22Rv1 (cell line): ENCODE measurements at regions not wholly inside any gene's neighbourhood (a gene's known extent, or its start where the extent isn't known, plus 50 kb on each side); places are given as distances from the start of the nearest gene placed in this dataset.

Source experiments
- H3K27ac ChIP-seq: fragments of 450-650 bp; 2 replicates; pipeline ENCODE4 v1.5.1; 2017
- ZFX ChIP-seq: fragments of 450-650 bp; IDR thresholded peaks from 2 replicates; pipeline ENCODE4 v1.6.1; 2017; ENCODE audit warnings: antibody characterized with exemption, borderline replicate concordance
- TF ChIP-seq, protein P1 (sequence below): fragments of 450-650 bp; IDR thresholded peaks from 2 replicates; pipeline ENCODE4 v1.5.1; 2017; ENCODE audit warnings: mild to moderate bottlenecking

DNA sequence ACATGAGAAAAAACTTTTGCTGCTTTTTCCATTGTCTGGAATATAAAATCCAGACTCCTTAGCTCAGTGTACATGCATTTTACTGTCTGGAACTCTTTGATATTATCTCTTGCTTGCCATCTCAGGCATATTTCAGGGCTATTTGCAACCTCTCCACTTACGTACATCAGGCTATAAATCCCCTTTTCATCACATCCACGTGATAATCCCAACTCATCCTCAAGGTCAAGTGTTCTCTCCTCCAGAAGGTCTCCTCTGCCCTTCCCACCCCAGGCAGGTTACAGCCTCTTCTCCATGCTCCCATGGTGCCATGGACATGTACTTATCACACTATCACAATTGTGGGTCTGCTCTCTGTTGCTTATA lies 202.5 kb upstream of the RBMS1 start:
- no peak overlapping the region for H3K27ac ChIP-seq

DNA sequence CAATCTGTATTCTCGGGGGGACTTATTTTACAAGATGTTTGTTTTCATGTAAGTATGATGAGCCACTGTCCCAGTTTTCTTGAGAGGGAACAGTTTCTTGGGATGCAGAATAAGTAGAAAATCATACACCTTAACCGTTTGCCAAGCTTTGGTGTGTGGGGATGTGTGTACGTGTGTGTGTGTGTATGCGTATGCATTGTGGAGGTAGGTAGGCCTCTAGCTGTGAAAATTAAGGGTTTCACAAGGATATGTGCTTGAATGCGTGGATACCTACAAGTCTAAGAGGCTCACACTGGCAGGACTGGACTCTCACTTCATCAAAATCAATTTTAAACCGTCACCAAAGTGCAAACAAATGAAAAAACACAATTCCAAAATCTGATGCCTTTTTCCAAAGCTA lies 204.2 kb upstream of the RBMS1 start:
- H3K27ac ChIP-seq, result no peak overlapping the region
- TF ChIP-seq ZFX, result no peak
- TF ChIP-seq, protein P1, sequence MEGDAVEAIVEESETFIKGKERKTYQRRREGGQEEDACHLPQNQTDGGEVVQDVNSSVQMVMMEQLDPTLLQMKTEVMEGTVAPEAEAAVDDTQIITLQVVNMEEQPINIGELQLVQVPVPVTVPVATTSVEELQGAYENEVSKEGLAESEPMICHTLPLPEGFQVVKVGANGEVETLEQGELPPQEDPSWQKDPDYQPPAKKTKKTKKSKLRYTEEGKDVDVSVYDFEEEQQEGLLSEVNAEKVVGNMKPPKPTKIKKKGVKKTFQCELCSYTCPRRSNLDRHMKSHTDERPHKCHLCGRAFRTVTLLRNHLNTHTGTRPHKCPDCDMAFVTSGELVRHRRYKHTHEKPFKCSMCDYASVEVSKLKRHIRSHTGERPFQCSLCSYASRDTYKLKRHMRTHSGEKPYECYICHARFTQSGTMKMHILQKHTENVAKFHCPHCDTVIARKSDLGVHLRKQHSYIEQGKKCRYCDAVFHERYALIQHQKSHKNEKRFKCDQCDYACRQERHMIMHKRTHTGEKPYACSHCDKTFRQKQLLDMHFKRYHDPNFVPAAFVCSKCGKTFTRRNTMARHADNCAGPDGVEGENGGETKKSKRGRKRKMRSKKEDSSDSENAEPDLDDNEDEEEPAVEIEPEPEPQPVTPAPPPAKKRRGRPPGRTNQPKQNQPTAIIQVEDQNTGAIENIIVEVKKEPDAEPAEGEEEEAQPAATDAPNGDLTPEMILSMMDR, result no peak

More for the DNA sequence above, 202.5 kb upstream of the RBMS1 start:
- TF ChIP-seq ZFX, result no peak
- TF ChIP-seq, protein P1, result no peak

DNA sequence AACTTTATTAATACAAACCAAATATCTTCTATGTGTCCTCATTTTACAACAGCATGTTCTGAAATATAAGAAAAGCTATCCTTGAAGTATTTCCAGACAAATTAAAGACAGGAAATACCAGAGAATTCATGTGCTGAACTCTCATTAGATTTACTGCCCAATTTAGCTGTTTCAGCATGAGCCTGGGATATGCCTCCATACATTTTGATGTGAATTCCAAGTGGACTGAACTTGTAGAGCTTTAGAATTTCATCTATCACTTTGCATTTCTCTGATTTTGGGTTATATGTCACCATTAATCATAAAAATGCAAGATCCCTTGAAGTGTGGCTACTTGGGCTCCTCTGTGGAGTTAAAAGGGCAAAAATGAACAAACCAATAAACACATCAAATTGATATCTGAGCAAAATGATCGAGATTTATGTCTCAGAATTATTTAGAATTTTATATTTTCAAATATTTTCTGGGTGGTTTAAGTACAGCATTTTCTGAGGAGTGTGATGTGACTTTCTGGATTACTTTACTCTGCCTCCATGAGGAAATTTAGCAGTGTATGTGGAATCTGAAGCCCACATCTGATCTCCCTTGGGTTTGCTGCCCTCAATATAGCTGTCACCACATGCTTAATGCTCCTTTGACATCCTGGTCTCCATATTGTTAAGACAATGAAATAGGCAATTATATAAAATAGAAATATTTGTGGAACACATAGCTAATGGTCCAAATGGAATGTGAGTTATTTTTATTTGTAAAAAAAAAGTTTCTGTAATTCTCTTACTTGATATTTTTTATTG lies 206.6 kb upstream of the RBMS1 start:
- TF ChIP-seq ZFX, result no peak
- TF ChIP-seq, protein P1, result no peak
- H3K27ac ChIP-seq, result no peak overlapping the region

DNA sequence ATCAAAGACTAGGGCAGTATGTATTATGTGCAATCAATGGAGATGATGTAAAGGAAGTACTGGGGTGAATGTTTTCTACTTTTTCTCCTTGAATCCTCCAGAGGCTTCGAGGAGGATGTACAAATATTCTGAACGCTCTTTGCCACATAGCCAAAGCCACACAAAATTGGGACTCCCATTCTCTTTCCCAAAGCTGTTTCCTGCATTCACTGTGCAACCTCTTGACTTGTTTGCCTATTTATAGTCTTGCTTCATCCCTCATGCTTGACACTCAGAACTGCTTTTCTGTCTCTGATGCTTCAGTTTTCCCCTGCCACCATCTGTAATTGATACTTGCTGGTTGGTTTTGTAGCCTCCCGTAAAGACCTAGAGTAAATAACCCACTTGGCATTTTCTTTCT lies 208.2 kb upstream of the RBMS1 start:
- no peak for TF ChIP-seq ZFX
- TF ChIP-seq, protein P1, result no peak
- no peak overlapping the region for H3K27ac ChIP-seq

DNA sequence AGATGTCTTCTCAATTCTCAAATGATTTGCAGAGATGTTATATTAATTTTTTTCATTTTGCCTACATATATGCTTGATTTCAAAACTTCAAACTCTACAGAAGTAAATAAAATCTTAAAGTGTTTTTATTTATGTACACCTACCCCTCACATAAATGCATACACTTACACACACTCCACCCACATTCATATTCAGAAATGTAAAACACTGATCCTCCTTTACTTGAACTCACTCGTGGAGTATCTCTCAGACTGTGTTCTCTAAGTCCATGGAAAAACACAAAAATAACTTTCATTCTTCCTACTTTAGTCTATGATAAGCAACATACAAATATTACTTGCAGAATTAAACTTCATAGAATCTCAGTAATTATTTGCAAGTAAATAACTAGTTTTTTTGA lies 209.1 kb upstream of the RBMS1 start:
- TF ChIP-seq ZFX, result no peak
- TF ChIP-seq, protein P1, result no peak
- no peak overlapping the region for H3K27ac ChIP-seq

DNA sequence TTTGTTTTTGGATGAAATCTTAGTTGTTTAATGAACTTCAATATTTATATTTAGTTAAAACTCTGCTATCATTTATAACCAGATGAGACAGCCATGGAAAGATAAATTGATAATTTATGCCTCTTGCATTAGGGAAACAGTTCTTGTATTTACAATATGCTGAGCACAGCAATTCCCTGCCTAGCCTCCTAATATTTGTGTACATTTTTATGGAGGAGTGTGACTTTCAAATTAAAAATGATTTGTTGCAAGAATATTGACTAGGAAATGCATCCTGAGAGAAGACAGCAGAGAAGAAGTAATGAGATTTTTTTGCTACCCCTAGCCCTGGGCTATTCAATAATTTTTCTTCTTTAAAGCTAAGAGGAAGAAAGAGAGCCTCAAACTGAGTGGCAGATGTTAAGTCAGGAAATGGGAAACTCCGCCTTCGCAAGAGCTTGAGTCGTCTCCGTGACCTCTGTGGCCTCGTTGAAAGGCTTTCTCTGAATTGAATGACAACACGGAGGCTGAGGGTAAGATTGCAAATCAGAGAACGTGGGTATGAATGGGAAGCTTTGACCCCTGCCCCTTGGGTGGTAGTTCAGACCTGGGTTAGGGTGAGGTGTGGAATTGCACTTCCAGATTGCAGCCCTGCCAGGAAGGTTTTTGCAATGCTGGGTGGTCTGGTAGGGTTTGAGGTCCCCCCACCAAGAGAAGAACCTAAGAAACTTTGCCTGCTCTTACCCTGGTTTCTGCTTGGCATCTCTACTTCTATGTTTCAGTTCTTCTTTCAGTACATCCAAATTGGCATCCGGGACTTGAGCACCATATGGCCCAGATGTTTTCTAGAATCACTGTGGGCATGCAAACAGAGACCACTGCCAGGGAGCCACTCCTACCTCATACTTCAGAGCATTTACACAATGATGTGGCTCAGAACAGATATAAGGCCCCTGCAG lies 210.3 kb upstream of the RBMS1 start:
- no peak overlapping the region for H3K27ac ChIP-seq
- TF ChIP-seq ZFX, result no peak
- TF ChIP-seq, protein P1, result no peak

DNA sequence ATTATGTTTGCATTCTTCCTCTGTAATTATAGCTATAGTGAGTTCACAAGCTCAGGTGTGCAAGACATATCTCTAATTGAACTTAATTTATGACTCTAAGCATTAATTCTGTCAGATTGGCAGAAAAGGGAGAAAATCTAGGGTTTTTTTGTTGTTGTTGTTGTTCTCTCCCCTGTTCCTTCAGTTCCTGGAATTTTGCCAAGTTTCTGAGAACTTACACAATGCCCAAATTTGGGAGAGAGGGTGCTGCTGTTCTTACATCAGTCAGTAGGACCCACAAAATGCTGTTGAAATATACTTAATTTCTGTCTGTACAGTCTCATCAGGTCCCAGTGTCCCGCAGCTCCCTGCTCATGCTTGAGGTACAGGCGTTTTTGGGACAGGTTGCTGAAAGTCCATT lies 221.8 kb upstream of the RBMS1 start:
- TF ChIP-seq, protein P1, result no peak
- TF ChIP-seq ZFX, result no peak
- no peak overlapping the region for H3K27ac ChIP-seq
